ENCODE measurements at regions not wholly inside any gene's neighbourhood (a gene's known extent, or its start where the extent isn't known, plus 50 kb on each side); places are given as distances from the start of the nearest gene placed in this dataset.
A peak's percentile ranks its signal among the peaks of the same experiment; 100 is the strongest.

DNA sequence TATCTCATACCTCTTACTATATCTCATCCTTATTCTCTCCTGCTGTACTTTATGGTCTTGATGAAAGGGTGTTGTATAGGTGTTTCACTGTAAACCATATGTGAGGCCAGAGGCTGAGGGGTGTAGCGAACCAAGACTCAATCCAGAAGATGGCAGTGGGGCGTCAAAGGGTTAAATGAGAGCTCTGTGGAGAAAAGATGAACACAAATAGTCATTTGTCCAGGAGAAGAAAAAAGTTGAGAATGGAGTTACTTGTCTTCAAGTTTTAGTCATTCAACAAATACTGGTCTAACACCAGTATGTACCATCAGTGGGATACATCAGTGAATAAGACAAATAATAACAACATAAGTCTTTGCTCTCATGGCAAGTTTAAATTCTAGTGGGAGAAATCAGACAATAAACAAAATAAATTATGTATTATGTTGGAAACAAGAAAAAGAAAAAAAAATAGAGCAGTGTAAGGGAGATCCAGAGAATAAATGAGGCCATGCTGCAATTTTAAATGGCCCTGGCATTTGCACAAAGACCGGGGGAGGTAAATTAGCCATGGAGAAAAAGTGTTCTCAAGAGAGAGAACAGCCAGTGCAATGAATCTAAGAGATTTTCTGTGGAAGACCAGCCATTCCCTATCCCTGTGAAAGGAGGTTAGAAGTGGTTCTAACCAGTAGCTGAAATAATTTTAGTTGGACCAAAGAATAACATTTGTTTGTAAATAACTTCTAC, 77.0 kb upstream of the UMPS start:
- no peak for DNase-seq

DNA sequence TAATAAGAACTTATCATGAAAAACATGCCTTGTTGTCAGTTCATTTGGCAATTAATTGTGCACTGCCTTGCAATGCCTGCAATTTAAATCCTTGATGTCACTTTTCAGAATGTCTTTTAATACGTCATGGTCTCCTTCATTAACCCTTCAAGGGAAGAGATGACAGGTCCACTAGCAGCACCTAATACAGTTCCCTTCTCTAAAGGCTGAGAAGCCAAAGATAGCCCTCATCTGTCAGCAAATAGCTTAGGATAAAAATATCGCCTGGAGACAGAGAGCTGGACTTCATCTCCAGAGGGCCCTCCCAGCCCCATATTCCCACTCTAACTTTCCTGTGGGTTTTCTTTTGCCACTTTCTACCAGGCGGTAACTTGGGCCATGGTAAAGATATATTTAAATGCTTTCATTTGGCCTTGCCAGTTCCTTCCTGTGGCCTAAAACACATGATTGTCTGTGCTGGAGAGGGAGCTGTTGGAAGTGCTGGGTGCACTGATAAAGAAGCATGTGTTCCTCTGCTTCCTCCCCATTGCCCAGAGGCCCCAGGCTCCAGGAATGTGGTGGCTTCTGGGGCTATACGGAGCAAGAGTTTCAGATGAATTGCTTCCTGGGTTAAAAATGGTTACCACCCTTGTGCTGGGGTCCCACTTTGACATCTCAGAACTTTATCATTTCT, 76.3 kb upstream of the UMPS start:
- no peak for DNase-seq

DNA sequence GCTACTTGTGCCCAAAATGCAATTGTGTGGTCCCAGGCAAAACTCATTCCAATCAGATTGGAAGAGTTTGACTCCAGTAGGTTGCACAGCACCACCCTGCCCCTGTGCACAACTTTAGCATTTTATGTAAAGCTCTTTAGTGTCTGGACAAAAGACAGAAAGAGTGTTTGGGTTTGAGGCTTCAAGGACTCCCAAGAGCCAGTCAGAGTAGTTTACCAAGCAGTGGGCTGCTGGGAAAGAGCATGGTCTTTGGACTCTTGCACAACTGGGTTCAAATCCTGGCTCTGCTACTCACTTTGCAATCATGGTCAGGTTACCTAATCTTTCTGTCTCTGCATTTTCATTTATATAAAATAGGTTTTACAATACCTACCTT, 75.8 kb upstream of the UMPS start:
- DNase-seq: no peak

DNA sequence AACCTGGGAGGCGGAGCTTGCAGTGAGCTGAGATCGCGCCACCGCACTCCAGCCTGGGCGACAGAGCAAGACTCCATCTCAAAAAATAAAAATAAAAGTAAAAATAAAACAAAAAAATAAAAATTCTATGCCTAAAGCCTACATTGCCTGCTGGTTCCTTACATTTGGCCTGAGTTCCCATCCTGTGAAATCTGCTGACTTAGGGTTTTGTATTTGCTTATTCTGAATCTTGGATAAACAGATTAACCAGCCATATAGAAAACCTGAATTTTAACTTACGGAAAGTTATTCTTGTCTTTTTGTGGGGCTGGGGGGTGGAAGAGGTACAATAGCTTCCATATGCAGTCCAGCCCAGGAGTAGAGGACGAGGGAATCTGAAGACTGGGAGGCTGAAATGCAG, 73.7 kb upstream of the UMPS start:
- DNase-seq: no peak

DNA sequence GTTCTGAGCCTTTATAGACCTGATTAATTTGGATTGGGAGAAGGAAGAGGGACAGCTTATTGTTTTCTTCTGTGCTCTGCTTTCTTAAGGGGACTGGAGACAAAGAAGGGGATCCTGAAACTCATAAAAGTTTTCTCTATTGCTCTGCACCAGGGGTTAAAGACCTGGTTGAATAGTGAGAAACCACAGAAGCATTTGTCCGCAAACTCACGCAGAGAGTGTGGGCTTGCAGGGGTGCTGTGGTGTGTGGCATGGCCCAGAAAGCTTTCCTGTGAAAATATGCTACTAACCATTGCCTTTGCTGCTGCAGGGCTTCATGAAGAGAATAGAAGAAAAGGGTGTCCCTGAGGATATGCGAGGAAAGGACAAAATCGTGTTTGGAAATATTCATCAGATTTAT, 73.1 kb upstream of the UMPS start:
- no peak for DNase-seq

DNA sequence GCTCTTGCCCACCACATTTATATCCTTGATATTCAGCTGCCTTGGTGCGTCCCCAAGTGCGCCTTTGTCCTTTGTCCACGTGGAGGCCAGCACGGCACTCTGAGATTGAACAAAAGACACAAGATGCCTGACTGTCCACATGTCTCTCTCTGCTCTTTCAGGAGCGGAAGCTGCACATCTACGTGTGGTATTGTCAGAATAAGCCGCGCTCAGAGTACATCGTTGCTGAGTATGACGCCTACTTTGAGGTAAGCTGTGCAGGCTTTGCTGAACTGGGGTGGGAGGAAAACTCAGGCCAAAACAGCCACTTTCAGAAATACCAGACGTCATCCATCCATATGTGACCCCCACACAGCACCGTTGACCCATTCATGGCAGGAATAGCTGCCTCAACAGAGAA, 72.0 kb upstream of the UMPS start:
- DNase-seq: no peak

DNA sequence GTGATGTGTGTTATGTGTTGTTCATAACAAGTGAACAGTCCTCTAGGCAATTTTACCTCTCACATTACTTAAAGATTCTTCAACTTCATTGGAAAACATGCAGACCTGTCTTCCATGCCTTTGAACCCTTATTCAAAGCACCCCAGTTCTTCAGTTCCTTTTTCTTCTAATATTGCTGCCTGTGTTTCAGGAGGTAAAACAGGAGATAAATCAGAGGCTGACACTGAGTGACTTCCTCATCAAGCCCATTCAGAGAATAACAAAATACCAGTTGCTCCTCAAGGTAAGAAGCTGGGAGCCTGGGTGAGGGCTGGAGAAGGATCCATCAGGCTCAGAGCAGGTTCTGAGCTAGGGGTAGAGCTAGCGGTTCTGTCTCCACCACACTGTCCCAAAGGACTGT, 71.1 kb upstream of the UMPS start:
- no peak for DNase-seq

DNA sequence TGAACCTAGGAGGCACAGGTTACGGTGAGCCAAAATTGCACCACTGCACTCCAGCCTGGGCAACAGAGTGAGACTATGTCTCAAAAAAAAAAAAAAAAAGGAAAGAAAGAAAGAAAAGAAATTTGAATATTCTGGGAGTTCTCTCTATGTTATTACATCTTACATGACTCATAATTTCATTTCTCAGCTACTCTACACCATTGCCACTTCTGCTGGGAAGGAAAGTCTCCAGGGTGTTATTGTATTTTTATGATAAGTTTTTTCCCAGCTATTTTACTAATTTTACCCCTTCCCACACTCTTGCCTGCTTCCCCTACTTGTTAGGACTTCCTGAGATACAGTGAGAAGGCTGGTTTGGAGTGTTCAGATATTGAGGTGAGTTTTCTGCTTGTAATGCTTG, 69.7 kb upstream of the UMPS start:
- DNase-seq: no peak

DNA sequence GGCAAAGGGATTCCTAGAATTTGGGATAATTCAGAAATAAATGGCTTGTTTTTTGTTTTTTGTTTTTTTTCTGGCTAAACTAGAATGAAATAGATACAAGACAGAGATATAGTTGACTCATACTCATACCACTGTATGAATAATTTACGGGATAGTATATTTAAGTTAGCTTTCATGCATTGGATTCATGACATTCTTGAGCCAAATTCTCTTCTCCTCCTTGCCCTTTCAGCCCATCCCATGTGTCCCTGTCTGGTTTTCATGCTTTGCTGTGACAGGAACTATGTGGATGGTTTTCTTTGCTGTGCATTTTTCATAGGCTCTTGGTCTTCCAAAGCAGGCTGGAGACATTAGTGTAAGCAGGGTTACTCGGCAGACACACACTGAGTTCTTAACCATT, 66.6 kb upstream of the UMPS start:
- DNase-seq: no peak

DNA sequence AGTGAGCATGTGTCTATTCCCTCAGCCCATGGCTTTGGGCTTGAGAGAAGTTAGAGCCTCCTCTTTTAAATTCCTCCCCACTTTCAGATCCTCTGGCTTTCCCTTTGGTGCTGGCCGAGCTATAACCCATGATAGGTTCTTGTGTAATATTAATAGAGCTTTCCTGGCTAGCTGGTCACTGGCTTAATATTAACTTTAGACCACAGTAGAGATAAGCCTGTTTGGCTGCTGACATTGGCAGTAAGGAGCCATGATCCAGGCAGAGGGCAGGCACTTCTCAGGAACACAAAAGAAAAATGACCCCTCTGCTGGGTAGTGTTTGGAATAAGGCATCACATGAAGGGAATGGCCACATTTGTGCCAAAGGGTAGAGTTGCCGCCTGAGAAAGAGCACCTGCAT, 65.4 kb upstream of the UMPS start:
- DNase-seq: no peak

DNA sequence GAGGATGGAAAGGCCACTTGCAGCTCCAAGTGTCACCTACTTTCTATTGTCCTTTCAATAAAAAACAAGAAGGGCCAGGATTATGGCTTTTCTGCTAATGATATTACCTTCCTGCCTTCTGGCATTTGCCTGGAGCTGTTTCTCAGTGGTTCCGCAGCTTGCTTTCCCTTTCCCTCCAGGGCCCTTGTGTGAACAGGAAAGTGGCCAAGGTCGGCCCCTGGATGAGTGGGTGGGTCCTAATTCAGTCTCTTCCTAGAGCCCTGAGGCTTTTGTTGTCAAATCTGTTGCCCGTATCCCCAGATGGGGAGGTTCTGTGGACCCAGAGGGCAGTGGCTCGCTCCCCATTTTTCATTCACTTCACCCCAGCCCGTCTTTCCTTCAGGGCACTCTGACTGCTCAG, 64.2 kb upstream of the UMPS start:
- no peak for DNase-seq

DNA sequence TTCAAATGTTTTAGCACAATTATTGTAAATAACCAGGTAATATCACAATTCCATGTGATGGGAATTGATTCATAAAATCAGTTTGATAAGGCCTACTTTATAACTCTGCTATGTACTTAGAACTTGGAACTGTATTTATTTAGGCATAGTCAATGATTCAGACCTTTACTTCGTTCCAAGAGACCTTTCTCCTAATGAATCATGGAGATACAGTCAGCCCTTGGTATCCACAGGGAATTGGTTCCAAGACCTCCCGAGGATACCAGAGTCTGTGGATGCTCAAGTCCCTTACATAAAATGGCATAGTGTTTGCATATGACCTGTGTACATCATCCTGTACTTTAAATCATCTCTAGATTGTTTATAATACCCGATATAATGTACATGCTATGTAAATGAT, 60.8 kb upstream of the UMPS start:
- no peak for DNase-seq

DNA sequence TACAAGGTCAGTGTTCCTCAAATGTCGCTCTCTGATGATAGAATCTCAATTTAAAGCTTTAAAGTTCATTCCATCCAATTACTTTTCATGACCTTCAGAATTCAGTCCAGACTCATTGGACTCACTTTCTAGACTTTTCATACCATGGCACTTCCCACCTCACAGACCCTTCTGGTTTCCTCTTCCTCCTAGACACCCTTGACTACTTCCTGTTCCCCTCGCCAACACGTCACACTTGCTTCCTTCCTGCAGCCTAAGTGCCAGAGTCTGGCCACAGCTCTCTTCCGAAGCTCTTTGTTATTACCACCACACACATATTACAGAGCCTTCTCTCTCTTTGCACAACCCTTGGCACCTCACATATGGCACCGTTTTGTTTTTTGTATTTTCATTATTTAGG, 59.1 kb upstream of the UMPS start:
- DNase-seq: peak; percentile 15

DNA sequence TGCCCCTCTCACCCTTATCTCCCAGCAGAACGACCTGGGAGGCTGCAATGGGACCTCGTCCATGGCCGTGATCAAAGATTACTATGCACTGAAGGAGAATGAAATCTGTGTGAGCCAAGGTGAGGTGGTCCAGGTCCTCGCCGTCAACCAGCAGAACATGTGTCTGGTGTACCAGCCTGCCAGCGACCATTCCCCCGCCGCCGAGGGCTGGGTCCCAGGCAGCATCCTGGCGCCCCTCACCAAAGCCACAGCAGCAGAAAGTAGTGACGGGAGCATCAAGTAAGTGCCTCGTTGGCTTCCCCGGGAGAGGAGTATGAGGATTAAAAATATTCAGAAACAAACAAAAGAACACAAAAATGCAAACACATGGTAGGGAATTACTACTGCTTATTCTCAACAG, 55.9 kb upstream of the UMPS start:
- no peak for DNase-seq

DNA sequence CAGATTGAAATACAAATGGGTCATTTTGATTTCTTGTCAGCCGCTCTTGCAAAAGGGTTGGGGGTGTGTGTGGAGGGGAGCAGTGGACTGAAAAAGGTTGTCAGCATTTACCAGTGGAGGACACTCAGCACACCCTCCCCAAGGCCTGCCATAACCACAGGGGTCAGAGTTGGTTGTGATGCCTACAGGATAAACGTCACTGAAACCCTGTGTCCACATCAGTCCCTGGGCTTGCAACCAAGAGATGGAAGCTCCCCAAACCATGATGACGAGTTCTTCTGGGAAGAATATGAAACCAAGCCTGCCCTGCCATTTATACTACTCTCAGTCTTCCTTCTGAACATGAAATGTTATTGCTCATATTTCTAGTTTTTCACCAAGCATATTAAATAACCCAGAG, 54.0 kb upstream of the UMPS start:
- no peak for DNase-seq

DNA sequence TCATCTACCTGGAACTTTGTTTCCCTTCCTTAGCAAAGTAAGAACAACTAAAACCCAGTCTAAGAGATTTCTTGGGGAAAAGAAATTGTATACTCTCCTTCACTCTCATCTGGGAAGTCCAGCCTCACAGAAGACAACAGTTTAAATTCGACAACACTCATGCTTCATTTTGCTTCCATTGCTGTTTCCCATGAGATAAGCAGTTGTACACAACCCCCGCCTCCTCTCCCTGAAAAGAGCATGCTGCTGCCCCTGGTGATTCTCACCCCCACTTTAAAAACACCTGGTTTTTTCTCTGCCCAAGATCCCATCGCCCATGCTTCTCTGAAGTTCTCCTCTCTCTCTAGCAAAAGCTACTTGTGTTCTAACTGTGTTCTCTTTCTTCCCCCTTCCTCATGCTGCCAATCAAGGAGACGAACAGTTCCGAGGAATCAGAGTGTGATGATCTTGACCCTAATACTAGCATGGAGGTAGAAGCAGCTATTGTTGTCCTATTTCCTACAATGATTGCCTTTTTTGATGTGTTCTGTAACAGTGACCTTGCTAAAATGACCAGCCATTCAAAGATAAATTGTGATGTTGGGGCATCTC, 51.1 kb upstream of the UMPS start:
- no peak for DNase-seq

All from CD4-positive, alpha-beta T cell treated with Interleukin-17A for 4 hours (primary cell).